Ovary (tissue), 7 donors: ENCODE measurements at regions not wholly inside any gene's neighbourhood (a gene's known extent, or its start where the extent isn't known, plus 50 kb on each side); places are given as distances from the start of the nearest gene placed in this dataset.

Experiments used
- DNase-seq, 5 donors: peaks; one replicate each; pipeline ENCODE4 v3.0.0-alpha.2; 2019 to 2020
- H3K27ac ChIP-seq, 2 donors: fragments of 200-600 bp; one replicate each; pipeline versions ENCODE4 v1.5.1 to v1.8.0; 2019 to 2022
- H3K27me3 ChIP-seq: fragments of 200-600 bp; one replicate; pipeline ENCODE4 v1.8.0; 2022
- H3K36me3 ChIP-seq: fragments of 200-600 bp; sonication (generic); one replicate; pipeline ENCODE4 v1.5.1; 2019
- H3K4me1 ChIP-seq: one replicate; pipeline ENCODE4 v1.8.1; 2013; ENCODE audit warnings: mild to moderate bottlenecking, moderate library complexity; ENCODE audit not compliant: insufficient read depth
- H3K4me3 ChIP-seq: fragments of 200-600 bp; sonication (generic); one replicate; pipeline ENCODE4 v1.5.1; 2017
- H3K9me3 ChIP-seq, 2 donors: fragments of 200-600 bp in 1 of 2; sonication (generic) in 1 of 2; one replicate each; pipeline versions ENCODE4 v1.5.1 to v1.8.1; 2013 to 2019; ENCODE audit warnings: mild to moderate bottlenecking in 1 of 2, moderate library complexity in 1 of 2
- EP300 ChIP-seq: sonication (generic); formaldehyde crosslinking; IDR thresholded peaks from one replicate; pipeline ENCODE4 v1.6.1; 2017; ENCODE audit warnings: antibody characterized with exemption
- POLR2A ChIP-seq: fragments of 450-650 bp; IDR thresholded peaks from one replicate; pipeline ENCODE4 v1.6.1; 2017; ENCODE audit warnings: antibody characterized with exemption, mild to moderate bottlenecking, moderate library complexity
- WGBS, 3 donors: extraction: QIAGEN DNeasy Blood & Tissue Kit in 1 of 3; methylation state at CpG; one replicate each; pipeline versions ENCODE4 v1.1.5 to v1.1.7; 2013 to 2017; 5-methylcytosine and 5-hydroxymethylcytosine counted together
- intact Hi-C, 4 donors: fragments of 100-400 bp; cut with DNase I; formaldehyde crosslinking; loops; one replicate each; pipeline versions ENCODE4 v1.11.0 to v1.15.1; 2022 to 2023
- TF ChIP-seq, protein P1 (sequence below), 3 donors: fragments of 450-650 bp in 2 of 3; fragments of 200-600 bp in 1 of 3; IDR thresholded peaks; one replicate each; pipeline versions ENCODE4 v1.5.1 to v1.8.0; 2016 to 2022; ENCODE audit warnings: antibody characterized with exemption in 3 of 3, mild to moderate bottlenecking in 1 of 3
- donor health status: DM: no; HTN: no; CAD: no; lungs with moderate emphysema.
- donor health status: DM: no; HTN: no; CAD: no.
- donor health status: Bipolar disorder and iron deficiency.
- donor health status: DM: no; HTN: no; CAD: no.
- donor health status: DM: yes; HTN: yes; CAD: no.

GRCh38 chr1:81375884-81376548 is 424.7 kb upstream of the ADGRL2 start:
- H3K4me1 ChIP-seq = no peaks in the 10 kb centered on the region
- DNase-seq = no peak
- no peaks in the 10 kb centered on the region for H3K36me3 ChIP-seq
- no peaks in the 10 kb centered on the region for H3K27me3 ChIP-seq
- TF ChIP-seq EP300 = no peak
- no peak for TF ChIP-seq POLR2A
- H3K9me3 ChIP-seq = no peaks in the 10 kb centered on the region
- H3K4me3 ChIP-seq = no peak overlapping the region
- WGBS, 3 donors = 93 to 96% (median 94%) methylated on average over 5 of the region's 5 CpGs
- intact Hi-C loops = no loop called here
- no peak overlapping the region for H3K27ac ChIP-seq

DNA sequence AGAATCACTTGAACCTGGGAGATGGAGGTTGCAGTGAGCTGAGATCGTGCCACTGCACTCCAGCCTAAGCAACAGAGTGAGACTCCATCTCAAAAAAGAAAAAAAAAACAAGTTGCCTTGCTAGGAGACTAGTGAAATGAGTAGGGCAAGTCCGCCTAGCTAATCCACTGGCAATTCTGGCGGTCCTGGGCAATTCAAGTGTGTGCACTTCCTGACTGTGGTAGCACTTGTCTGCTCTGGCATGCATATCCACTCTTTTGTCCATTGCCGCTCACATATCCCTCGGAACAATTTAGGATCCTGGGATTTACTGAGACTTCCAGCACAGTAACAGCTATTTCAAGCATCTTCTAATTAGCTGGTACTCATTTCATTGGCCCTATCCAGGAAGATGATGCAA is 426.3 kb upstream of the ADGRL2 start:
- WGBS, 3 donors = 95 to 98% (median 96%) methylated on average over 5 of the region's 5 CpGs
- H3K27ac ChIP-seq = no peak overlapping the region
- TF ChIP-seq EP300 = no peak
- TF ChIP-seq, protein P1, sequence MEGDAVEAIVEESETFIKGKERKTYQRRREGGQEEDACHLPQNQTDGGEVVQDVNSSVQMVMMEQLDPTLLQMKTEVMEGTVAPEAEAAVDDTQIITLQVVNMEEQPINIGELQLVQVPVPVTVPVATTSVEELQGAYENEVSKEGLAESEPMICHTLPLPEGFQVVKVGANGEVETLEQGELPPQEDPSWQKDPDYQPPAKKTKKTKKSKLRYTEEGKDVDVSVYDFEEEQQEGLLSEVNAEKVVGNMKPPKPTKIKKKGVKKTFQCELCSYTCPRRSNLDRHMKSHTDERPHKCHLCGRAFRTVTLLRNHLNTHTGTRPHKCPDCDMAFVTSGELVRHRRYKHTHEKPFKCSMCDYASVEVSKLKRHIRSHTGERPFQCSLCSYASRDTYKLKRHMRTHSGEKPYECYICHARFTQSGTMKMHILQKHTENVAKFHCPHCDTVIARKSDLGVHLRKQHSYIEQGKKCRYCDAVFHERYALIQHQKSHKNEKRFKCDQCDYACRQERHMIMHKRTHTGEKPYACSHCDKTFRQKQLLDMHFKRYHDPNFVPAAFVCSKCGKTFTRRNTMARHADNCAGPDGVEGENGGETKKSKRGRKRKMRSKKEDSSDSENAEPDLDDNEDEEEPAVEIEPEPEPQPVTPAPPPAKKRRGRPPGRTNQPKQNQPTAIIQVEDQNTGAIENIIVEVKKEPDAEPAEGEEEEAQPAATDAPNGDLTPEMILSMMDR (IDR thresholded peaks at IDR 0.05) = no peak
- no peak for TF ChIP-seq POLR2A
- H3K4me3 ChIP-seq = no peak overlapping the region
- no peaks in the 10 kb centered on the region for H3K27me3 ChIP-seq
- intact Hi-C loops = no loop called here
- H3K9me3 ChIP-seq = no peaks in the 10 kb centered on the region
- H3K4me1 ChIP-seq = no peaks in the 10 kb centered on the region
- H3K36me3 ChIP-seq = no peaks in the 10 kb centered on the region
- DNase-seq = no peak

DNA sequence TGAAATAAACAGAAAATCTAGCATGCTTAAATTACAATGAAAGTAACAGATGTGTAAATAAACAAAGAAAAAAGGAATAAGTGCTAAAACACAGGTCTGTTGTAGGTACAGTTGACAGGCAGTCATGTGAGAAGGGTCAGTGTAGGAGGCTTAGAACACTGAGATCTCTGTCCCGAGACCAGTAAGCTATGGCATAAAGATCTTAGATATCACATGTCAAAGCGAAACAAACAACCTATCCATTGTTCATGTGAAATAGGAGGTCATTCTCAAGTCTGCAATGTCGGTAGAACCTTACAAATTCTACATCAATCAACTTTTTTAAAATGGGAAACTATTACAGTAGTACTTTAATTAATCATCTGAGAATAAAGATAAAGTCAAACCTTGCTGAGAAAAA is 428.9 kb upstream of the ADGRL2 start:
- DNase-seq = no peak

DNA sequence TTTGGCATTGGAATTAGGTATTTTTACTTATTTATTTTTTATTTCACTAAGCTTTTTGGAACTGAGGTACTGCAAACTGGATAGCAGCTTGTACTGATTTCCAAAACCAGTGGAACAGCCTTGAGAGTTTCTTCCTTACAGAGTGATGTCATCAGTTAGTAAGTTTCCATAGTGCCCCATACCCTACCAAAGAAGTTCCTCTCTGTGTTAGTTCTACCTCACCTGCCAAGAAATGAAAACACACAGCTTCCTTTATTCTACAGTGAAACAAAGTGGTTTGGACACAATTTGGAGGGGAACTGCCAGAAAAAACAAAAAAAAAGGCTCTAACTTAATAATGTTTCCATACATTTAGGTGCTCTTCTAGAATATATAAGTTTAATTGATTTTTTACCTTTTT is 430.9 kb upstream of the ADGRL2 start:
- no peak overlapping the region for H3K27ac ChIP-seq
- no peak for DNase-seq
- no peaks in the 10 kb centered on the region for H3K27me3 ChIP-seq
- no peaks in the 10 kb centered on the region for H3K36me3 ChIP-seq
- H3K4me1 ChIP-seq = no peaks in the 10 kb centered on the region
- H3K4me3 ChIP-seq = no peak overlapping the region
- intact Hi-C loops = no loop called here
- no peak for TF ChIP-seq EP300
- TF ChIP-seq, protein P1 (IDR thresholded peaks at IDR 0.05) = no peak
- TF ChIP-seq POLR2A = no peak
- H3K9me3 ChIP-seq = no peaks in the 10 kb centered on the region

More for the DNA sequence above, 428.9 kb upstream of the ADGRL2 start:
- WGBS, 3 donors = 89 to 92% (median 91%) methylated on average over 3 of the region's 3 CpGs
- no peaks in the 10 kb centered on the region for H3K27me3 ChIP-seq
- no peak overlapping the region for H3K27ac ChIP-seq
- H3K4me1 ChIP-seq = no peaks in the 10 kb centered on the region
- TF ChIP-seq POLR2A = no peak
- TF ChIP-seq EP300 = no peak
- TF ChIP-seq, protein P1 (IDR thresholded peaks at IDR 0.05) = no peak
- H3K36me3 ChIP-seq = no peaks in the 10 kb centered on the region
- H3K9me3 ChIP-seq = no peaks in the 10 kb centered on the region
- no peak overlapping the region for H3K4me3 ChIP-seq
- intact Hi-C loops = no loop called here

DNA sequence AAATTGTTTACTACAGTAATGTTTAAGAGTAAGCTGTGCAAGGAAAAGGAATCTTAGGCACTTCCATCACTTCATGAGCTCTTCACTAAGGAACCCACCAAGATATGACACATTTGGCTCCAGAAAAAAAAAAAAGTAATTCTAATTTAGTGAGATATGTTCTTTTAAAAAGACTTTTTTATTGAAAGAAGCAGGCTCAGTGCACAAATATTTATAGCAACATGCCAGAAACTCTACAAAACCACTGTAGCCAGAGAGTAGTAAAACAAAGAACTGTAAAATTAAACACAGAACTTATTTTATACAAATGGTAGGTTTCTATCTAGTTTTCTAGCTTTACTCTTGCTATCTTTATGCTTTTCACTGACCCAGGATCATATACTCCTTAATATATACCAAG is 434.6 kb upstream of the ADGRL2 start:
- no peak overlapping the region for H3K27ac ChIP-seq
- H3K9me3 ChIP-seq = no peaks in the 10 kb centered on the region
- H3K27me3 ChIP-seq = no peaks in the 10 kb centered on the region
- no peaks in the 10 kb centered on the region for H3K4me1 ChIP-seq
- H3K4me3 ChIP-seq = no peak overlapping the region
- TF ChIP-seq, protein P1 (IDR thresholded peaks at IDR 0.05) = no peak
- no peak for TF ChIP-seq POLR2A
- TF ChIP-seq EP300 = no peak
- intact Hi-C loops = no loop called here
- H3K36me3 ChIP-seq = no peaks in the 10 kb centered on the region
- DNase-seq = no peak
